DOHH2 (cell line): ENCODE measurements at regions not wholly inside any gene's neighbourhood (a gene's known extent, or its start where the extent isn't known, plus 50 kb on each side); places are given as distances from the start of the nearest gene placed in this dataset.

Experiments used
- CTCF ChIP-seq: fragments of 200-600 bp; sonication (generic); IDR thresholded peaks from one replicate; pipeline ENCODE4 v1.5.1; 2014; ENCODE audit warnings: antibody characterized with exemption, mild to moderate bottlenecking, low read depth, low read length; ENCODE audit not compliant: poor library complexity, severe bottlenecking
- EZH2phosphoT487 ChIP-seq: fragments of 200-600 bp; sonication (generic); IDR thresholded peaks from 2 replicates; pipeline ENCODE4 v1.6.1; 2017; ENCODE audit warnings: borderline replicate concordance, mild to moderate bottlenecking, antibody characterized with exemption, low read length, moderate library complexity, mixed read lengths

- TF ChIP-seq CTCF (no peak), EZH2phosphoT487 (no peak)
Observed at GRCh38 chr19:28632371-28633080, 580.4 kb downstream of the UQCRFS1 start.
